ENCODE measurements at regions not wholly inside any gene's neighbourhood (a gene's known extent, or its start where the extent isn't known, plus 50 kb on each side); places are given as distances from the start of the nearest gene placed in this dataset.
A peak's percentile ranks its signal among the peaks of the same experiment; 100 is the strongest.
"Not testable (repeated sequence)": the region's sequence is repeated elsewhere in the genome, so short reads cannot be mapped to it uniquely, and the experiment has no call there.

DNA sequence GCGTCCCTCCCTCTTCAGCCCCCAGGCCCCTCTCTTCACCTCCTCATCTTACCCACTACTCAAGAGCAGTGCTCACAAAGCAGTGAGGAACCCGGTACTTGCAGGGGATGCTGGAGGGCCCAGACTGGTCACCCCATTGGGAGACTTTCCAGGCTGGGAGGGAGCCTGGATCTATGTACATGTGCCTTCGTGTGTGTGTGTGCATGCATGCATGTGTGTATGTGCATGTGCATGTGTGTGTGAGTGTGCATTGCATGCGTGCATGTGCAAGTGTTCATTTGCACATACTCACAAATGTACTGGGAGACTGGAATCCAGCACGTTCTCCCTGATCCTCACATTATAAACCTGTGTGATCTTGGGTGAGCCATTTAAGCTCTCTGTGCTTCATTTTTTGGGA, 696.0 kb upstream of the EEF2KMT start:
- no peak for DNase-seq
- intact Hi-C loops (cut with DNase I): no loop called here

DNA sequence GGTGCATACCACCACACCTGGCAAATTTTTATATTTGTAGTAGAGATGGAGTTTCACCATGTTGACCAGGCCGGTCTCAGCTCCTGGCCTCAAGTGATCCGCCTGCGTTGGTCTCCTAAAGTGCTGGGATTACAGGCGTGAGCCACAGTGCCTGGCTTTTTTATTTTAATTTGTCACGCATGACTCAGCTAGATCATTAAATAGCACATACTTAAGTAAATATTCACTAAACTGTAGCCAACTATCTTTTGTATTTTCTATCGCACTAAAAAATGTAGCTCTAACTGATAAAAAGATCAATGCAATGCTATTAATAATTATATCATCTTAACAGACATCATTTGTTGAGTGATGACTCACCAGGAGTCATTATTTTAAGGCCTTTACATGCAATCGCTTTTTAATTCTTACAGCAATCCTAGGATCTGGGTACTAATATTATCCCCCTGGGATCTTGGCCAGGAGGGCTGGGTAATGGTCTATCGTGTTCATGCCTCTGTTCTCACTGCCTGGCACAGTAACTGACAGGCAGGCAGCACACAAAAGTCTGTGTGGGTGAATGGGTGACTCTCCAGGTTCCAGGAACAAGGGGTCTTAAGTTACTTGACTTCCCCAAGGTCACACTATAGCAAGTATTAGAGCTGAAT, 693.5 kb upstream of the EEF2KMT start:
- DNase-seq: no peak
- intact Hi-C loops (cut with DNase I): no loop called here

DNA sequence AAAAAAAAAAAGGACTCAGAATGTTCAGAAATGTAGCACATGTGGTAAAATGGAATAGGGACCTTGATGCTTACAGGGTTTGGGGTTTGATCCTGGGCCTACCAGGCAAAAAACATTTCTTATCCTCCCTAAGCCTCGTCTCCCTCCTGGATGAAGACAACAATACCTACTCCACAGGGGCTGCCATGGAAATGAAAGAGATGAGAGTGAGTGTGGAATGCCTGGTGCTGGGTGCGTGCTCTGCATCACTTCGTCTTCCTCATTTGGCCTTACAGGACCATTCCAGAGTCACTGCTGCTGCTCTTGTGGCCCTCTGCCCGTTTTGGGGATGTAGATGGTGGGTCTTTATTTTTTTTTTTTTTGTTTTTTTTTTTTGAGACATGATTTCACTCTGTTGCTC, 692.9 kb upstream of the EEF2KMT start:
- DNase-seq: no peak
- intact Hi-C loops (cut with DNase I): no loop called here

DNA sequence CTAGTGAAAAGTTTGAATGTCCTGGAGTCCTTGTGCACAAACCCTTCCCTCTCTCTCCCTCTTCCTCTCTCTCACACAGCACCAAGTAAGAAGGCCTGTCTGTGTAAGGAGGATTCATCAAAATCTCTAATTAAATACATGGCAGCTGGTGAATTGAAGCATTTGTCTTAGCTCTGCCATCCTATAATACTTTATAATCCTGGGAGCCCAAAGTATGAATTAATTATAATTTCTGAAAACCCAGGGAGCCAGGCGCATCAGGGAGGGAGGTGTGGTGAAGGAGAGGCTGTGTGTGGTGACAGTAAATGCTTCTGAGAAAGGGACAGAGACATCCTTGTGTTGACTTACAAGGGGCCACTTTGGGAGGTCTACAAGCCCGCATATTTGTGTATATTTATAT, 691.4 kb upstream of the EEF2KMT start:
- DNase-seq: no peak
- intact Hi-C loops (cut with DNase I): no loop called here

DNA sequence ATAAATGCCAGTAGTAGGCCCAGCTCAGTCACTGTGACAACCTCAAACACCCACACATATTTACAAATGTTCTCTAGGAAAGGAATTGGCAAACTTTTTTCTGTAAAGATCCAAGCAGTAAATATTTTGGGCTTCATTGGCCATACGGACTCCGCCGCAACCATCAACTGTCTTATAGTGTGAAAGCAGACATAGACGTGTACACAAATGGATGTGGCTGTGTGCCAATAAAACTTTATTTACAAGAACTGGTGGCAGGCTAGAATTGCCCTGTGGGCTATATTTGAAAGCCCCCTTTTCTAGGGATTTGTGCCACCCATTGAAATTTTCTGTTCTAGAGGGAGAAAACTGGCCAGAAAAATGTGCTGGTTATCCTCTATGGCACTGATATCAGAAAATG, 683.8 kb upstream of the EEF2KMT start:
- no peak for DNase-seq
- intact Hi-C loops (cut with DNase I): no loop called here

DNA sequence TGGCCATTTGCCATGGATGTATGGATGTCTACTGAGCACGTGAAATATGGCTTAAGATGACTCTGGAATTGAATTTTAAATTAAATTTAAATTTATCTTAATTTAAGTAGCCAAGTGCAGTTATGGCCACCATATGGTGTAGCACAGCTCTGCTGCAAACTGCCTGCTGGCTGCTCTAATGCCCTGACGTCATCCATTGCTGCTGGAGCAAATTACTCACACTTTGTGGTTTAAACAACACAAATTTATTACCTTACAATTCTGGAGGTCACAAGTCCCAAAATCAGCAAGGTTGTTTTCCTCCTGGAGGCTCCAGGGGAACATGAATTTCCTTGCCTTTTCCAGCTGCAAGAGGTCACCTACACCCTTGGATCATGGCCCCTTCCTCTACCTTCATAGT, 679.3 kb upstream of the EEF2KMT start:
- intact Hi-C loops (cut with DNase I): no loop called here
- DNase-seq: no peak

DNA sequence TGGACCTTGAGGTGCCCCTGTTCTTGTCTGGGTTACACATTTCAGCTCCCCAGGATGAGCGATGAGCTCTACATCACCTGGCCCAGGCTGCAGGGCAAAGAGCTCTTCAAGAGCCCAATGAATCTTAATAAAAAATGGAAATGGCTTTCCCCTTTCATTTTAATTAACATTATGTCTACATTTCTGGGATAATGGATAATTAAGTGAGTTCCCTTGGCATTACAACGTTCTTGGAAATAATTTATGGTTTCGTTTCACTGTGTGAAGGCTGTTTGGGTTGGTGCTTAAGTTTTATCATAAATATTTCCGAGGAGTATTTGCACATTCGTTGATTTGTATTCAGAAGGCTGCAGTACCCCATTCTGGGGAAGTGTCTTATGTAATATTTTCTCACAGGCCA, 678.3 kb upstream of the EEF2KMT start:
- DNase-seq: no peak
- intact Hi-C loops (cut with DNase I): no loop called here

DNA sequence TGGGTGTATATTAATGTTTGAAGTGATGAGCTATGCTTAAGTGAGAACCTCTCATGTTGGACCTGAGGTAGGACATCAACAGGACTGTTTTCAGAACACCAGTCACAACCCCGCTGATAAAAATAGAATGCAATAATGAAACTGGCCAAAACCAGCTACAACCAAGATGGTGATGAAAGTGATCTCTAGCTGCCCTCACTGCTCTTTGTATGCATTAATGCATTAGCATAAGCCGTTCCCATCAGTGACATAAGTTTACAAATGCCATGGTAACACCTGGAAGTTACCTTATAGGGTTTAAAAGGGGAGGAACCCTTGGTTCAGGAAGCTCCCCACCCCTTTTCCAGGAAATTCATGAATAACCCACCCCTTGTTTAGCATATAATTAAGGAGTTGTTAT, 672.5 kb upstream of the EEF2KMT start:
- intact Hi-C loops (cut with DNase I): no loop called here
- no peak for DNase-seq

DNA sequence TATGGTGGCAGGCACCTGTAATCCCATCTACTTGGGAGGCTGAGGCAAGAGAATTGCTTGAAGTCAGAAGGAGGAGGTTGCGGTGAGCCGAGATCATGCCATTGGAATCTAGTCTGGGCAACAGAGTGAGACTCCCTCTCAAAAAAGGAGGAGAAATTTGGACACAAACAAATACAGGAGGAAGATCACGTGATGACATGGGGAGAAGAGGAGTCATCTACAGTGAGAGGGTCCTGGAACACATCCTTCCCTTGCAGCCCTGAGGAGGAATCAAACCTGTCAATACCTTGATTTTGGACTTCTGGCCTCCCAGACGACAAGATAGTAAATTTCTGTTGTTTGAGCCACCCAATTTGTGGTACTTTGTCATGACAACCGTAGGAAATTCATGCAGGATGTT, 671.9 kb upstream of the EEF2KMT start:
- no peak for DNase-seq
- intact Hi-C loops (cut with DNase I): no loop called here

DNA sequence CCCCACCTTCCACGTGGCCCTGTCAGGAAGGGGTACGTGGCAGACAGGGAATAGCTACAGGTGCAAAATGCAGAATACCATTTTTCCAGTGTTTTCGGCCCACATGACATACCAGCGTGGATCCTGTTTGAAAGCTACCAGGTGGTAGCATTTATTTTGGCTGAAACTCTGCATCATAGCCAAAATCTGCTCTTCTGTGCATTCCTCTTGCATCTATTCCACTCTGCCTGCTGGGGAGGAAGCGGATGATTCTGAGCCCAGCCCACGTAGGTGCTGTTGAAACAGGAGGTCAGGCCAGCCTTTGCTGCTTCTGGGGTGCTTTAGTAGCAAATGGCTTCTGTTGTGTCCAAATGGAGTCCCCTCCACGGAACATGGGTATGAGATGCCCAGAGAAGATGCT, 670.9 kb upstream of the EEF2KMT start:
- intact Hi-C loops (cut with DNase I): no loop called here
- DNase-seq: no peak

DNA sequence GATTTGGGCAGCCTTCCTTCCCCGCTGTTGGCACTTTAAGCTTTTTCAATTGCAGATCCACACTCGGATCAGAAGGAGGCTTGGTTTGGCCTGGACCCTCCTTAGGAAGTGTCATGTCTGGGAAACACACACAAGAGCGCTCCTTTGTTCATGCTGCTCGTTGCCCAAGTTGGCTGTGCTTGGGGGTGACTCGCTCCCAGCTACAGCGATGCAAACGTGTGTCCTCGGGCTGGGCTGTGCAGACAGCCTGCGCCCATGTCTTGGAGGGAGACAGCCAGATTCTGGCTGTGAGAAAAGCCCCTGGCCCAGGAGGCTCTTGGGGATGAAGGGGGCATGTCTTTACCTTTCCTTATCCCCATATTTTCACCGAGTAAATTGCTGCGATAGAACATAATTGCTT, 665.6 kb upstream of the EEF2KMT start:
- no peak for DNase-seq
- intact Hi-C loops (cut with DNase I): no loop called here

DNA sequence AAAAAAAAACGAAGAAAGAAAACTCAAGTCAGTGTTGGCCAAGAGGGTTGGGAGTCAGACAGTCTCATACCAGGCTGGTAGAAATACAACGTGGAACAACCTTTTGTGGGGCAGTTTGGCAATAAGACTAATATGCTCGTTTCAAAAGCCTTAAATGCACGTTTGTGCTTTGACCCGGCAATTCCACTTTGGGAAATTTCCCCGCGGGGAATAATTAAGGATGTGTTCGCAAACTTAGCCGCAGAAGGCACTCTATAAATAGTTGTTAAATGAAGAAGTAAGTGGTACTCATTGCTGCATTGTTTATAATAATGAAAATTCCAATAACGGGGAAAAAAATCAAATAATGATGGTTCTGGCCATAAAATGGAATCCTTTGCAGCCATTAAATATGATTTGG, 664.8 kb upstream of the EEF2KMT start:
- no peak for DNase-seq
- intact Hi-C loops (cut with DNase I): no loop called here

DNA sequence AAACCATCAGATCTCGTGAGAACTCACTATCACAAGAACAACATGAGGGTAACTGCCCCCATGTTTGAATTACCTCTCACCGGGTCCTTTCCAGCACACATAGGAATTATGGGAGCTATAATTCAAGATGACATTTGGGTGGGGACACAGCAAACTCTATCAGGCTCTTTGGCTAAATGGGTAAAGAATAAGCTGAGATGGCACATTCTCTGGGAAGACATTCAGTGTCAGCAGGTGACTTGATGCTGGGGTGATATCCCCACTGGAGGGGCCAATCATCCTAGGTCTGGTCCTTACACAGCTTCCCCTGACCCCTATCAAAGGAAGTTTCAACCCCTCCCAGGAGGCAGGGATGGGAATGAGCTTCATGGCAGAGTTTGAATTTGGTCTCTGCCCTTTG, 664.0 kb upstream of the EEF2KMT start:
- DNase-seq: no peak
- intact Hi-C loops (cut with DNase I): no loop called here

DNA sequence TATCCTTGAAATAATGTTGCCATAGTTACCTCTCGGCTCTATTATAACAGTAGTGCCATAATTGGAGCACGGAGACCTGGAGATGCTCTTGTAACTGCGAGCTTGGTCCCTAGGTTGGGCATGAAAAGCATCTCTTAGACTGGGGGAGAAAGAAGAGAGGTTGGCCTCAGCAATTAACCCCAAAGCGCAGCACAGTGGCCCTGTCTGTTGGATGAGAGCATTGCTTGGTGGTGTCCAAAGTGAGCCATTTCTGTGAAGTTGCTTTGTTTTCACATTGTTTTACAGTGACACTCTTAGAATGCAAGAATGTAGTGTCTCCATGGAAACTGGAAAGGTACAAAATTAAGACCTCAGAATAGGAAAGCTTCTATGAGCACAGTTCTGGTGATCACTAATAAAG, 660.7 kb upstream of the EEF2KMT start:
- peak in 6 of 42 donors; percentile 6 to 37 (median 20) for DNase-seq
- intact Hi-C loops (cut with DNase I): no loop called here

DNA sequence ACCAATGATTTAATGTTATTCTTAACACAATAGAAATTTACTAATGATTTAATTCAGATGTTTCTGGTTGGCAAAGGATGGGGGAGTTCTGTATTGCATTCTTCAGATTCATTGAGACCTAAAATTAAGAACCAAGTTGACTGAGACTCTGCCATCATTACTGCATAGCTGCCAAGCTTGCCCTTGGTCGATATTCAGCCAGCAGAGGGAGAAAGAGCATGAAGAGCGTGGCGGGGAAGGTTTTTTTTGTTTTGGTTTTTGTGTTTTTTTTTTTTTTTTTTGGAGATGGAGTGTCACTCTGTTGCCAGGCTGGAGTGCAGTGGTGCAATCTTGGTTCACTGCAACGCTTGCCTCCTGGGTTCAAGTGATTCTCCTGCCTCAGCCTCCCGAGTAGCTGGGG, 659.4 kb upstream of the EEF2KMT start:
- intact Hi-C loops (cut with DNase I): no loop called here
- no peak for DNase-seq

DNA sequence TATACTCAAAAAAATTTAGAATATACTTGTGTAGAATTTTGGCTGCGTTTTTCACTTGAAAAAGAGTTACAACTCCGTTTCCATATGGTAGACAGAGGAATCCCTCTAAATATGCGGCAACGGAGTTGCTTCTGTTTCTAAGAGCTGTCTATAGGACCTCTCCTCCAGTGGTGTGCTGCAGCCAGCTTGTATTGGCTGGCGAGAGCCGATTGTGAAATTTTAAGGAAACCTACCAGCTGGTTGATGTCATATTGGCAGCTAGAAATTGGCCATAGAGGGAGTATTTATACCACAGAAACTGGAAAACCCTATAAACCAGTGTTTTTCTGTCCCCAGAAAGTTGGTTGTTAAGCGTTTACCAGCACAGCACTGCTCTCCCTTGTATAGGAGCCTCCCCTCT, 655.8 kb upstream of the EEF2KMT start:
- intact Hi-C loops (cut with DNase I): no loop called here
- no peak for DNase-seq

DNA sequence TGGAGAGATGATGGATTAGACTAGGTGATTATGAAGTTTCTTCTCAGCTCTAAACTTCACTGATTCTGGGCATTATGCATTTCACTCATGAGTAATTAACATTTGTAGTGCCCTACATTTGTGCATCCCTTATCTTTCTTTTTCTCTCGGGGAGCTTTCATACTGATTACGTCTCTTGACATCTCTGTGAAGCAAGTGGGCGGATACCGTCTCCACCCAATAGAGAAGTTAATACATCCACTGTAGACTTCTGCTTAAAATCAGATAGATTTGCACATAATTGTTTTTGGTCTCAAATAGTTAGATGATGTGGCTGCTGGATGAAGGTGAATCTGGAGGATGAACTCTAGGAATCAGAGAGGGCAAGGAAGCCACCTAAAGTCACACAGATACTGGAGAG, 653.6 kb upstream of the EEF2KMT start:
- intact Hi-C loops (cut with DNase I): no loop called here
- DNase-seq: peak in 8 of 42 donors; percentile 9 to 77 (median 44)

DNA sequence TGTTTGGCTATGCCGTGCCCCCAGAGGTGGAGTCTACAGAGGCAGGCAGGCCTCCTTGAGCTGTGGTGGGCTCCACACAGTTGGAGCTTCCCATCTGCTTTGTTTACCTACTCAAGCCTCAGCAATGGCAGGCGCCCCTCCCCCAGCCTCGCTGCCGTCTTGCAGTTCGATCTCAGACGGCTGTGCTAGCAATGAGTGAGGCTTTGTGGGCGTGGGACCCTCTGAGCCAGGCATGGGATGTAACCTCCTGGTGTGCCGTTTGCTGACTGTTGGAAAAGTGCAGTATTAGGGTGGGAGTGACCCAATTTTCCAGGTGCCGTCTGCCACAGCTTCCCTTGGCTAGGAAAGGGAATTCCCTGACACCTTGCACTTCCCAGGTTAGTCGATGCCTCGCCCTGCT, 652.8 kb upstream of the EEF2KMT start:
- DNase-seq; intact Hi-C loops (cut with DNase I): not testable (repeated sequence)

DNA sequence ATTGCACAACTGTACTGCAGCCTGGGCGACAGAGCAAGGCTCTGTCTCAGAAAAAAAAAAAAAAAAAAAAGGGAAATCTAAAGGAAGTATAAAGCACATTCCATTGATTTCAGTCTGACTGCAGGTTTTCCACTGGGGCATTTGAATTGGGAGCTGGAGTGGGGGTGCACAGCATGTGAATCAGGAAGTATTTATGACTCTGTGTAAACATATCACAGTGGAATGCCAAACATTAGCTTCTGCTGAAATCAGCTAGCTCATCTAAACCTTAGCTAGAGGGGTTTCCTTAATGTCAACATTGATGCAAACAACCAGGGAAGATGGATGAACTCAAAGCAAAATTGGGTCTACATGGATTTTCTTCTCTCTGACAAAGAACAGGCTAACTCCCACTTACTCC, 641.0 kb upstream of the EEF2KMT start:
- DNase-seq: no peak
- intact Hi-C loops (cut with DNase I): no loop called here

DNA sequence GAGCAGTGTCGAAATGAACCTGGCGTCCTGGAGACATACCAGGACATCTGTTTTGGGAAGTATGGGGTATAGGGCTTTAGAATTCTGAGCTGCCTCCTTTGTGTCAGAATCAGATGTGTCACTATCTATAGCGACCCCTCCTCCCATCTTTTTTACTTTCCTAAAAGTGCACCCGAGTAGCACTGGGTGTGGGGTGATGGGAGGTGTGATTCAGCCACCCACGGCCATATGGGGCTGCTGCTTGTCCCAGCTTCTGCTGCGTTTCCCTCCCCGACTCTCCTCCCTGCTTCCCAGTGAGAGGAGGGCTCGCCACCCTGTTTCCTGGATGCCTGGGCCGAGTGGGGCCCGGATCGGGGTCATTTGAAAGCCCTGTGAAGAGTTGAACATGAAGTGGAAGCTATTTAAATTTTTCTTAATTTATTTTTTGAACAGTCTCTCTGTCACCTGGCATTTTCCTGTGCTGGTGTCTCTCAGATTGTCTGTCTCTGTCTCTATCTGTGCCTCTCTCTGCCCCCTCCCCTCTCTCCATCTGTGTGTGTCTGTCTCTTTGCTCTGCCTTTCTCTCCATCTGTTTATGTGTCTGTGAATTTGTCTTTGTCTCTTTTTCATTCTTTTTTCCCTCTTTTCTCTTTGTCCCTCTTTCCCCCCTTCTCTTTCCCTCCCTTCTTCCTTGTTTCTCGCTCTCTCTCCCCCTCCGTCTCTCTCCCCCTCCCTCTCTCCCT, 638.8 kb upstream of the EEF2KMT start:
- peak; percentile 19 to 85 (median 54) for DNase-seq

DNA sequence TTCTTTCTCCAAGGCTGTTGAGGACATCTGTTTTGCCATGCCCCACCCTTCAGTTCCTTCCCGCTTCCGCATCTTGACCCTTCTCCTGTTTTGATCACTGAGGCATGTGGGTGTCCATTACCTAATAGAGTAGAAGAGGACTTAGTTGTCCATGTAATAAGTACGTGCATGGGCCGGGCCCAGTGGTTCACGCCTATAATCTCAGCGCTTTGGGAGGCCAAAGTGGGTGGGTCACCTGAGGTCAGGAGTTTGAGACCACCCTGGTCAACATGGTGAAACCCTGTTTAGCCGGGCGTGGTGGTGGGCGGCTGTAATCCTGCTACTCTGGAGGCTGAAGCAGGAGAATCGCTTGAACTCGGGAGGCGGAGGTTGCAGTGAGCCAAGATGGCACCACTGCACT, 637.8 kb upstream of the EEF2KMT start:
- intact Hi-C loops (cut with DNase I): no loop called here
- no peak for DNase-seq

More for the DNA sequence above, 638.8 kb upstream of the EEF2KMT start:
- intact Hi-C loops (cut with DNase I): no loop called here
